ENCODE measurements at regions not wholly inside any gene's neighbourhood (a gene's known extent, or its start where the extent isn't known, plus 50 kb on each side); places are given as distances from the start of the nearest gene placed in this dataset.

- TF ChIP-seq ARNTL (CRISPR knock-in tag; IDR thresholded peaks at IDR 0.05; ENCODE audit: borderline replicate concordance, low read depth) (no peak), CREB5 (CRISPR knock-in tag; IDR thresholded peaks at IDR 0.05; ENCODE audit: low read depth) (no peak), PATZ1 (CRISPR knock-in tag; IDR thresholded peaks at IDR 0.05; ENCODE audit: borderline replicate concordance) (no peak), RARB (CRISPR knock-in tag; IDR thresholded peaks at IDR 0.05) (no peak), ZNF565 (CRISPR knock-in tag; conservative IDR thresholded peaks at IDR 0.05; ENCODE audit: low read depth) (no peak), OSR1 (CRISPR knock-in tag; IDR thresholded peaks at IDR 0.05) (no peak), ZFP3 (CRISPR knock-in tag; IDR thresholded peaks at IDR 0.05) (no peak), SNAI2 (CRISPR knock-in tag; IDR thresholded peaks at IDR 0.05) (no peak), TSHZ2 (CRISPR knock-in tag; IDR thresholded peaks at IDR 0.05) (no peak), ESRRG (CRISPR knock-in tag; IDR thresholded peaks at IDR 0.05) (no peak), TOX (CRISPR knock-in tag; IDR thresholded peaks at IDR 0.05; ENCODE audit: borderline replicate concordance) (no peak), ZC3H10 (CRISPR knock-in tag; IDR thresholded peaks at IDR 0.05) (no peak)
Observed at GRCh38 chr16:79988721-79989220, 388.2 kb upstream of the MAF start.
